Glutamatergic neuron (in vitro differentiated cells): ENCODE measurements at regions not wholly inside any gene's neighbourhood (a gene's known extent, or its start where the extent isn't known, plus 50 kb on each side); places are given as distances from the start of the nearest gene placed in this dataset.

Source experiments
- DNase-seq: peaks from one replicate; pipeline ENCODE4 v3.0.0; 2022
- H3K27ac Mint-ChIP-seq: one replicate; pipeline ENCODE4 v1.8.0; 2020; ENCODE audit warnings: mild to moderate bottlenecking, mixed read lengths, inconsistent platforms; ENCODE audit not compliant: unreplicated experiment
- H3K27me3 Mint-ChIP-seq: one replicate; pipeline ENCODE4 v1.8.0; 2020; ENCODE audit warnings: mild to moderate bottlenecking, moderate library complexity, mixed read lengths, inconsistent platforms; ENCODE audit not compliant: unreplicated experiment
- H3K36me3 Mint-ChIP-seq: one replicate; pipeline ENCODE4 v1.8.0; 2020; ENCODE audit warnings: mild to moderate bottlenecking, mixed read lengths, inconsistent platforms; ENCODE audit not compliant: unreplicated experiment
- H3K4me1 Mint-ChIP-seq: one replicate; pipeline ENCODE4 v1.8.0; 2020; ENCODE audit warnings: mild to moderate bottlenecking, low read depth, mixed read lengths, inconsistent platforms; ENCODE audit not compliant: unreplicated experiment
- H3K4me3 Mint-ChIP-seq: one replicate; pipeline ENCODE4 v1.8.0; 2020; ENCODE audit warnings: mild to moderate bottlenecking, mixed read lengths, inconsistent platforms; ENCODE audit not compliant: unreplicated experiment
- H3K9me3 Mint-ChIP-seq: one replicate; pipeline ENCODE4 v1.8.0; 2020; ENCODE audit warnings: mild to moderate bottlenecking, moderate library complexity, mixed read lengths, inconsistent platforms; ENCODE audit not compliant: unreplicated experiment
- CTCF ChIP-seq: fragments of 200-600 bp; sonication (generic); IDR thresholded peaks from one replicate; pipeline ENCODE4 v1.5.0; 2021; ENCODE audit not compliant: partially characterized antibody, unreplicated experiment

- Mint-ChIP-seq H3K36me3 (no peaks in the 10 kb centered on the region), H3K27ac (no peak overlapping the region)
- no peak for DNase-seq
Observed at GRCh38 chr12:102533483-102534215, 53.3 kb upstream of the IGF1 start.

More at GRCh38 chr12:102533483-102534215, 53.3 kb upstream of the IGF1 start:
- H3K4me3 Mint-ChIP-seq, result no peak overlapping the region
- no peaks in the 10 kb centered on the region for H3K4me1 Mint-ChIP-seq
- no peak for TF ChIP-seq CTCF
- no peaks in the 10 kb centered on the region for H3K9me3 Mint-ChIP-seq
- peaks cover 4% of the 10 kb centered on the region for H3K27me3 Mint-ChIP-seq
